ENCODE measurements at regions not wholly inside any gene's neighbourhood (a gene's known extent, or its start where the extent isn't known, plus 50 kb on each side); places are given as distances from the start of the nearest gene placed in this dataset.

DNA sequence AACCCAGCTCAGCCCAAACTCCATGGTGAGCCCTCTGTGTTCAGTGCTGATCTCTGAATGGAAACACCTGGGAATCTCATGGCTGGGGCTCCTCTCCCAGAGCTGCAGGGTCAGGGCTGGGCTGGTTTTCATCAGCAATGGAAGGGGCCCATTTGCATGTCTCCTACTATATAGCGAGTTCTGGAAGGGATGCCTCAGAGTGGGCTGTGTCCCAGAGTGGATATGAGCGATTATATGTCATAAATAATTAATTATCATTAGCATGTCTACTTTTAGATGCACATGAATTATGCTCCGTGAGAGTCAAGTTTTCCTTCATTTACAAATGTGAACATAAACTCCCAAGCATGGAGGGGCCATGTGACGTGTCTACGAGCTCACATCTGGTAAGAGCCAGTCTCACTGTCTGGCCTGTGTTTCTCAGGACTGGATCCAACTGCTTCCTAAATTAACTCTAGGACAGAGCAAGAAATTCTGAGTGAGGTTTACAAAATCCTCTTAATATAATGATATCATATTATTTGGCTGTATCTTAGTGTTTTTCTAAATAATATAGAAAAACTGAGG lies 553.4 kb downstream of the GOLGA6L6 start:
- H3K4me2 ChIP-seq (ENCODE audit: low read depth, low read length): no peak overlapping the region
- ATAC-seq (ENCODE audit: low read depth) (no peak), DNase-seq (no peak)
- H4K5ac ChIP-seq (ENCODE audit: low read depth, low read length): no peak overlapping the region
- no peaks in the 10 kb centered on the region for H3K36me3 ChIP-seq (ENCODE audit: control insufficient read depth, insufficient read depth, low read length)
- BruUV-seq (replicated peaks): no TSS peak
- H2AK9ac ChIP-seq (replicated peaks; ENCODE audit: low read depth, low read length, poor library complexity): no peak overlapping the region
- no peak overlapping the region for H3K18ac ChIP-seq (ENCODE audit: low read depth, low read length)
- no peaks in the 10 kb centered on the region for H3K9me1 ChIP-seq (ENCODE audit: insufficient read depth, low read length)
- H3K4ac ChIP-seq (ENCODE audit: low read depth, low read length): no peak overlapping the region
- no peak overlapping the region for H3K4me3 ChIP-seq (ENCODE audit: insufficient read depth, low read depth, low read length)
- POLR2A ChIA-PET (ENCODE audit: unreplicated experiment): no interaction called here
- H3K27ac ChIP-seq (ENCODE audit: insufficient read depth, low read length): no peak overlapping the region
- dilution Hi-C loops (cut with HindIII; ENCODE audit: low sequenced_read_pairs, unreplicated experiment) (no loop called here), intact Hi-C loops (cut with micrococcal nuclease) (no loop called here), in situ Hi-C loops (cut with MboI; ENCODE audit: low sequenced_read_pairs) (no loop called here)
- H3K79me1 ChIP-seq (ENCODE audit: low read depth in 1 of 2, low read length in 2 of 2): no peaks in the 10 kb centered on the region
- no CpG with 5 or more reads among the region's 5 CpGs for WGBS, 2 experiments (ENCODE audit: extremely low coverage in 2 of 2, insufficient read length in 1 of 2)
- H2BK20ac ChIP-seq (ENCODE audit: low read depth, low read length): no peak overlapping the region
- no peak overlapping the region for H4K8ac ChIP-seq (ENCODE audit: low read depth in 2 of 2, low read length in 2 of 2)
- no peaks in the 10 kb centered on the region for H3K4me1 ChIP-seq (ENCODE audit: control insufficient read depth, insufficient read depth, low read length)
- no peak overlapping the region for H2BK15ac ChIP-seq (ENCODE audit: low read depth, low read length)
- no peak overlapping the region for H4K91ac ChIP-seq (ENCODE audit: insufficient read depth, low read depth, low read length)
- CTCF ChIA-PET: no interaction called here
- TF ChIP-seq RAD21 (IDR thresholded peaks at IDR 0.05; ENCODE audit: low read length): no peak
- no peak overlapping the region for H3K14ac ChIP-seq (replicated peaks; ENCODE audit: low read depth, low read length)
- no peak overlapping the region for H3K56ac ChIP-seq (ENCODE audit: extremely low read depth, insufficient read depth, low read length)
- H2BK120ac ChIP-seq (ENCODE audit: low read depth, low read length): no peak overlapping the region
- no peak overlapping the region for H3K23ac ChIP-seq (ENCODE audit: low read depth, low read length)
- peaks cover 16% of the 10 kb centered on the region for H3K9me3 ChIP-seq (ENCODE audit: control insufficient read depth, insufficient read depth, low read length)
- no peaks in the 10 kb centered on the region for H4K20me1 ChIP-seq (ENCODE audit: insufficient read depth, low read length)
- H2AK5ac ChIP-seq (ENCODE audit: low read depth, low read length): no peak overlapping the region
- no peak overlapping the region for H2BK5ac ChIP-seq (ENCODE audit: low read depth, low read length, poor library complexity, severe bottlenecking)
- H3K27me3 ChIP-seq (ENCODE audit: control insufficient read depth, insufficient read depth, low read length): no peaks in the 10 kb centered on the region
- no peak overlapping the region for H3K9ac ChIP-seq (ENCODE audit: low read depth, low read length)
- H2AFZ ChIP-seq (replicated peaks; ENCODE audit: low read length, poor library complexity): no peak overlapping the region
